T-cell (primary cell): ENCODE measurements at regions not wholly inside any gene's neighbourhood (a gene's known extent, or its start where the extent isn't known, plus 50 kb on each side); places are given as distances from the start of the nearest gene placed in this dataset.

Experiments
- ATAC-seq, 4 experiments: fragments of 200-7000 bp in 3 of 4; fragments of 150-1000 bp in 1 of 4; cut with Tn5 transposase; replicated peaks in 1 of 4; 1 replicate in 3 of 4; 2 replicates in 1 of 4; pipeline ENCODE4 v1.10.0; 2021; ENCODE audit warnings: moderate library complexity in 3 of 4, mild to moderate bottlenecking in 2 of 4, moderate number of reproducible peaks in 1 of 4
- CTCF ChIA-PET, 2 donors: fragments of 300-600 bp; sonication (Branson Sonifier 250); formaldehyde crosslinking; loops; one replicate each; lab custom pipeline; 2022; ENCODE audit warnings: antibody characterized with exemption in 2 of 2; lab: Charles Lee
- POLR2A ChIA-PET, 2 donors: fragments of 300-600 bp; sonication (Branson Sonifier 250); formaldehyde crosslinking; loops; one replicate each; lab custom pipeline; 2022; ENCODE audit warnings: antibody characterized with exemption in 2 of 2; lab: Charles Lee
- DNase-seq, 35 experiments: peaks; one replicate each; pipeline versions ENCODE4 v3.0.0 to v3.0.0-alpha.2; 2013 to 2023
- H3K27ac ChIP-seq: one replicate; pipeline ENCODE4 v1.5.1; 2013; ENCODE audit warnings: low read length
- H3K27me3 ChIP-seq, 2 experiments: replicated peaks in 1 of 2; 1 replicate in 1 of 2; 2 replicates in 1 of 2; pipeline versions ENCODE4 v1.6.1 to v1.7.0; 2013; ENCODE audit warnings: low read length in 1 of 2, mixed read lengths in 1 of 2; ENCODE audit not compliant: control insufficient read depth in 2 of 2, insufficient read depth in 2 of 2; ENCODE audit errors: extremely low read depth in 1 of 2
- H3K36me3 ChIP-seq, 2 donors: 1 replicate in 1 of 2; 2 replicates in 1 of 2; pipeline versions ENCODE4 v1.6.1 to v1.7.0; 2013; ENCODE audit warnings: low read length in 1 of 2; ENCODE audit not compliant: control insufficient read depth in 2 of 2, insufficient read depth in 1 of 2; ENCODE audit errors: extremely low read depth in 1 of 2
- H3K4me1 ChIP-seq, 2 experiments: 1 replicate in 1 of 2; 2 replicates in 1 of 2; pipeline versions ENCODE4 v1.6.1 to v1.7.0; 2013; ENCODE audit warnings: low read length in 2 of 2, mixed read lengths in 1 of 2; ENCODE audit not compliant: insufficient read depth in 2 of 2, control insufficient read depth in 1 of 2; ENCODE audit errors: extremely low read depth in 1 of 2
- H3K4me3 ChIP-seq, 2 donors: 1 replicate in 1 of 2; 2 replicates in 1 of 2; pipeline versions ENCODE4 v1.5.1 to v1.7.0; 2013; ENCODE audit warnings: mild to moderate bottlenecking in 2 of 2, low read length in 1 of 2, moderate library complexity in 1 of 2; ENCODE audit not compliant: control insufficient read depth in 1 of 2; ENCODE audit errors: extremely low read depth in 1 of 2
- H3K9me3 ChIP-seq: 2 replicates; pipeline ENCODE4 v1.7.0; 2013
- H3K27ac Mint-ChIP-seq, 2 donors: one replicate each; pipeline ENCODE4 v1.8.0; 2020 to 2021; ENCODE audit warnings: mild to moderate bottlenecking in 2 of 2, mixed read lengths in 2 of 2
- H3K27me3 Mint-ChIP-seq, 2 donors: one replicate each; pipeline ENCODE4 v1.8.0; 2021 to 2022; ENCODE audit warnings: mixed read lengths in 2 of 2
- H3K36me3 Mint-ChIP-seq: one replicate; pipeline ENCODE4 v1.8.0; 2021; ENCODE audit warnings: mixed read lengths
- H3K4me1 Mint-ChIP-seq, 3 donors: one replicate each; pipeline ENCODE4 v1.8.0; 2020 to 2022; ENCODE audit warnings: mixed read lengths in 3 of 3, mild to moderate bottlenecking in 1 of 3
- H3K4me3 Mint-ChIP-seq, 3 donors: one replicate each; pipeline ENCODE4 v1.8.0; 2020 to 2022; ENCODE audit warnings: mild to moderate bottlenecking in 3 of 3, mixed read lengths in 3 of 3, moderate library complexity in 3 of 3
- H3K9me3 Mint-ChIP-seq, 3 donors: one replicate each; pipeline ENCODE4 v1.8.0; 2020 to 2022; ENCODE audit warnings: mixed read lengths in 3 of 3
- WGBS: methylation state at CpG from one replicate; pipeline ENCODE4 v1.1.5; 2013; ENCODE audit warnings: missing lambda C conversion rate; ENCODE audit not compliant: insufficient coverage; 5-methylcytosine and 5-hydroxymethylcytosine counted together

GRCh38 chr9:134554373-134555093 lies 87.1 kb upstream of the COL5A1 start:
- CTCF ChIA-PET: no interaction called here
- peaks cover 0 to 4% (median 4%) of the 10 kb centered on the region in 3 donors for H3K9me3 Mint-ChIP-seq
- 89% methylated on average over 17 of the region's 22 CpGs for WGBS

GRCh38 chr9:134555094-134555650 lies 86.4 kb upstream of the COL5A1 start:
- 83% methylated on average over 9 of the region's 9 CpGs for WGBS
- H3K27ac Mint-ChIP-seq: no peak overlapping the region
- no peak overlapping the region for H3K4me3 Mint-ChIP-seq
- H3K9me3 ChIP-seq: no peaks in the 10 kb centered on the region
- CTCF ChIA-PET: no interaction called here
- no peak overlapping the region for H3K4me3 ChIP-seq
- peaks cover 0 to 4% (median 4%) of the 10 kb centered on the region in 3 donors for H3K9me3 Mint-ChIP-seq
- no peak overlapping the region for H3K27ac ChIP-seq
- no peaks in the 10 kb centered on the region for H3K36me3 ChIP-seq
- peaks cover 0 to 3% (median 2%) of the 10 kb centered on the region in 3 donors for H3K4me1 Mint-ChIP-seq
- peaks cover 0 to 64% of the 10 kb centered on the region in 2 experiments for H3K27me3 ChIP-seq
- POLR2A ChIA-PET: no interaction called here
- DNase-seq (no peak), ATAC-seq (no peak)
- H3K27me3 Mint-ChIP-seq: peaks cover 16 to 38% of the 10 kb centered on the region in 2 donors
- H3K4me1 ChIP-seq: peaks cover under 1 to 3% of the 10 kb centered on the region in 2 experiments
- H3K36me3 Mint-ChIP-seq: no peaks in the 10 kb centered on the region

More at GRCh38 chr9:134554373-134555093, 87.1 kb upstream of the COL5A1 start:
- Histone ChIP-seq H3K4me1 (no peaks in the 10 kb centered on the region), H3K27me3 (peaks cover 0 to 67% of the 10 kb centered on the region in 2 experiments), H3K4me3 (no peak overlapping the region), H3K27ac (no peak overlapping the region), H3K9me3 (no peaks in the 10 kb centered on the region), H3K36me3 (no peaks in the 10 kb centered on the region)
- DNase-seq (no peak), ATAC-seq (no peak)
- H3K27me3 Mint-ChIP-seq: peaks cover 16 to 37% of the 10 kb centered on the region in 2 donors
- H3K4me1 Mint-ChIP-seq: no peaks in the 10 kb centered on the region
- no peak overlapping the region for H3K4me3 Mint-ChIP-seq
- POLR2A ChIA-PET: no interaction called here
- H3K36me3 Mint-ChIP-seq: no peaks in the 10 kb centered on the region
- H3K27ac Mint-ChIP-seq: no peak overlapping the region

- Histone ChIP-seq H3K27ac (no peak overlapping the region), H3K4me3 (no peak overlapping the region), H3K9me3 (no peaks in the 10 kb centered on the region), H3K4me1 (peaks cover 2 to 3% of the 10 kb centered on the region in 2 experiments), H3K27me3 (peaks cover 0 to 52% of the 10 kb centered on the region in 2 experiments), H3K36me3 (no peaks in the 10 kb centered on the region)
- Mint-ChIP-seq H3K27me3 (peaks cover 16 to 29% of the 10 kb centered on the region in 2 donors), H3K27ac (no peak overlapping the region), H3K36me3 (no peaks in the 10 kb centered on the region), H3K4me3 (no peak overlapping the region), H3K4me1 (peaks cover 0 to 5% (median 3%) of the 10 kb centered on the region in 3 donors), H3K9me3 (no peaks in the 10 kb centered on the region)
- DNase-seq (no peak), ATAC-seq (no peak)
- ChIA-PET POLR2A (no interaction called here), CTCF (no interaction called here)
- WGBS: 89% methylated on average over 11 of the region's 15 CpGs
Observed at GRCh38 chr9:134556531-134557068, 85.0 kb upstream of the COL5A1 start.

- no peaks in the 10 kb centered on the region for H3K9me3 Mint-ChIP-seq
- H3K27me3 Mint-ChIP-seq: peaks cover 16 to 24% of the 10 kb centered on the region in 2 donors
Observed at GRCh38 chr9:134557331-134557730, 84.3 kb upstream of the COL5A1 start.

GRCh38 chr9:134558124-134558905 lies 83.3 kb upstream of the COL5A1 start:
- Histone ChIP-seq H3K36me3 (no peaks in the 10 kb centered on the region), H3K4me1 (peaks cover 2 to 3% of the 10 kb centered on the region in 2 experiments), H3K9me3 (no peaks in the 10 kb centered on the region), H3K4me3 (no peak overlapping the region), H3K27ac (no peak overlapping the region), H3K27me3 (peaks cover 0 to 35% of the 10 kb centered on the region in 2 experiments)
- Mint-ChIP-seq H3K9me3 (no peaks in the 10 kb centered on the region), H3K4me3 (no peak overlapping the region), H3K27me3 (peaks cover 16 to 23% of the 10 kb centered on the region in 2 donors), H3K36me3 (no peaks in the 10 kb centered on the region), H3K4me1 (peaks cover 0 to 5% (median 3%) of the 10 kb centered on the region in 3 donors), H3K27ac (no peak overlapping the region)
- POLR2A ChIA-PET: no interaction called here
- CTCF ChIA-PET: no interaction called here
- ATAC-seq (no peak), DNase-seq (peak in 1 of 35 experiments; percentile 19)
- WGBS: 89% methylated on average over 13 of the region's 19 CpGs

More at GRCh38 chr9:134557331-134557730, 84.3 kb upstream of the COL5A1 start:
- H3K36me3 Mint-ChIP-seq: no peaks in the 10 kb centered on the region
- ATAC-seq (no peak), DNase-seq (no peak)
- H3K9me3 ChIP-seq: no peaks in the 10 kb centered on the region
- no peak overlapping the region for H3K27ac ChIP-seq
- H3K4me1 ChIP-seq: peaks cover 2 to 3% of the 10 kb centered on the region in 2 experiments
- ChIA-PET POLR2A (no interaction called here), CTCF (no interaction called here)
- no peak overlapping the region for H3K4me3 Mint-ChIP-seq
- peaks cover 0 to 45% of the 10 kb centered on the region in 2 experiments for H3K27me3 ChIP-seq
- no peaks in the 10 kb centered on the region for H3K36me3 ChIP-seq
- 95% methylated on average over 10 of the region's 18 CpGs for WGBS
- no peak overlapping the region for H3K27ac Mint-ChIP-seq
- H3K4me3 ChIP-seq: no peak overlapping the region
- peaks cover 0 to 5% (median 3%) of the 10 kb centered on the region in 3 donors for H3K4me1 Mint-ChIP-seq

- no peaks in the 10 kb centered on the region for H3K36me3 Mint-ChIP-seq
- DNase-seq (no peak), ATAC-seq (no peak)
- CTCF ChIA-PET: no interaction called here
- Histone ChIP-seq H3K27me3 (peaks cover 0 to 29% of the 10 kb centered on the region in 2 experiments), H3K4me1 (peaks cover 2 to 3% of the 10 kb centered on the region in 2 experiments), H3K4me3 (no peak overlapping the region), H3K27ac (no peak overlapping the region), H3K36me3 (no peaks in the 10 kb centered on the region), H3K9me3 (no peaks in the 10 kb centered on the region)
- no peak overlapping the region for H3K4me3 Mint-ChIP-seq
- 11% methylated on average over 2 of the region's 5 CpGs for WGBS
- peaks cover 19 to 20% of the 10 kb centered on the region in 2 donors for H3K27me3 Mint-ChIP-seq
- POLR2A ChIA-PET: no interaction called here
- H3K27ac Mint-ChIP-seq: no peak overlapping the region
- peaks cover 0 to 5% (median 3%) of the 10 kb centered on the region in 3 donors for H3K4me1 Mint-ChIP-seq
- no peaks in the 10 kb centered on the region for H3K9me3 Mint-ChIP-seq
Observed at GRCh38 chr9:134559013-134559412, 82.6 kb upstream of the COL5A1 start.
